H1 (cell line): ENCODE measurements at regions not wholly inside any gene's neighbourhood (a gene's known extent, or its start where the extent isn't known, plus 50 kb on each side); places are given as distances from the start of the nearest gene placed in this dataset.

Experiments
- KDM1A ChIP-seq: fragments of 200-600, 300-600 bp; sonication (generic); IDR thresholded peaks from 2 replicates; pipeline ENCODE4 v1.7.1; 2016; ENCODE audit warnings: mild to moderate bottlenecking, low read length, borderline replicate concordance
- NRF1 ChIP-seq: IDR thresholded peaks from 2 replicates; pipeline ENCODE4 v1.6.1; 2011; ENCODE audit warnings: mild to moderate bottlenecking, low read depth, low read length, improper control_type of control experiment
- PHF8 ChIP-seq: fragments of 200-600 bp; sonication (generic); conservative IDR thresholded peaks from 2 replicates; pipeline ENCODE4 v1.7.1; 2012; ENCODE audit warnings: low read depth, mild to moderate bottlenecking, inconsistent platforms, low read length, moderate library complexity
- RBBP5 ChIP-seq: IDR thresholded peaks from 2 replicates; pipeline ENCODE4 v1.7.1; 2012; ENCODE audit warnings: low read depth, mild to moderate bottlenecking, inconsistent platforms, low read length, moderate library complexity, borderline replicate concordance
- TAF7 ChIP-seq: optimal IDR thresholded peaks from 2 replicates; pipeline ENCODE3; 2011; ENCODE audit warnings: low read depth, mild to moderate bottlenecking, inconsistent platforms, low read length, moderate library complexity, borderline replicate concordance
- TF ChIP-seq, protein P1 (sequence below): fragments of 300-600 bp; sonication (generic); IDR thresholded peaks from 2 replicates; pipeline ENCODE4 v1.7.1; 2012; ENCODE audit warnings: low read length, moderate library complexity, mild to moderate bottlenecking, inconsistent platforms; ENCODE audit not compliant: insufficient replicate concordance
- TF ChIP-seq, protein P2 (sequence below): IDR thresholded peaks from 2 replicates; pipeline ENCODE4 v1.6.1; 2011; ENCODE audit warnings: low read length, improper control_type of control experiment
- TF ChIP-seq, protein P3 (sequence below): IDR thresholded peaks from 2 replicates; pipeline ENCODE4 v1.6.1; 2011; ENCODE audit warnings: low read depth, mild to moderate bottlenecking, low read length; ENCODE audit not compliant: insufficient read depth
- TF ChIP-seq, protein P4 (sequence below): IDR thresholded peaks from 2 replicates; pipeline ENCODE4 v1.6.1; 2012; ENCODE audit warnings: inconsistent platforms

DNA sequence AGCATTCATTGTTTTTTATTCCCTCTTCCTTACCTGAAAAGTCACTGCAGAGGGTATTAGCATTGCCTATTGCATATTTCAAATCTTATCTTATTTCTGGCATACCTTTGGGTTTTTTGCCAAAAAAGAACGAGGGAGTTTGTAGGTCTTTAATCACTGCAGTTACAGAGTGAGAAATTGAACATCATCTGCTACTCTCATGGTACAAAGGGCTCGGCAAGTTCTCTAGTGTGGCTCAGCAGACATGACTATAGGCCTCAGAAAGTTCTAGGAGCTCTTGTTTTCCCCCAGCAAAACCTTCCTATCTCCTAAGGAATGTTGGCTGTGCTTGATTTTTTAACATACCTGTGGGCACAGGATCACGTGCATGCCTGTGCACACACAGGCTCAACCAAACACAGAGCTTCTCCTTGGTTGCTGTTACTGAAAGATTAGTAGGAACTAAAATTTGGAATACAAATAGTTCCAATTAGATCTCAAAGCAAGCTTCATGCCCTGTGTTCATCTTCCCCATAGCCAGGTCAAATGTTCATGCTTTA, 69.7 kb downstream of the CCDC185 start (continued):
- TF ChIP-seq, protein P1, sequence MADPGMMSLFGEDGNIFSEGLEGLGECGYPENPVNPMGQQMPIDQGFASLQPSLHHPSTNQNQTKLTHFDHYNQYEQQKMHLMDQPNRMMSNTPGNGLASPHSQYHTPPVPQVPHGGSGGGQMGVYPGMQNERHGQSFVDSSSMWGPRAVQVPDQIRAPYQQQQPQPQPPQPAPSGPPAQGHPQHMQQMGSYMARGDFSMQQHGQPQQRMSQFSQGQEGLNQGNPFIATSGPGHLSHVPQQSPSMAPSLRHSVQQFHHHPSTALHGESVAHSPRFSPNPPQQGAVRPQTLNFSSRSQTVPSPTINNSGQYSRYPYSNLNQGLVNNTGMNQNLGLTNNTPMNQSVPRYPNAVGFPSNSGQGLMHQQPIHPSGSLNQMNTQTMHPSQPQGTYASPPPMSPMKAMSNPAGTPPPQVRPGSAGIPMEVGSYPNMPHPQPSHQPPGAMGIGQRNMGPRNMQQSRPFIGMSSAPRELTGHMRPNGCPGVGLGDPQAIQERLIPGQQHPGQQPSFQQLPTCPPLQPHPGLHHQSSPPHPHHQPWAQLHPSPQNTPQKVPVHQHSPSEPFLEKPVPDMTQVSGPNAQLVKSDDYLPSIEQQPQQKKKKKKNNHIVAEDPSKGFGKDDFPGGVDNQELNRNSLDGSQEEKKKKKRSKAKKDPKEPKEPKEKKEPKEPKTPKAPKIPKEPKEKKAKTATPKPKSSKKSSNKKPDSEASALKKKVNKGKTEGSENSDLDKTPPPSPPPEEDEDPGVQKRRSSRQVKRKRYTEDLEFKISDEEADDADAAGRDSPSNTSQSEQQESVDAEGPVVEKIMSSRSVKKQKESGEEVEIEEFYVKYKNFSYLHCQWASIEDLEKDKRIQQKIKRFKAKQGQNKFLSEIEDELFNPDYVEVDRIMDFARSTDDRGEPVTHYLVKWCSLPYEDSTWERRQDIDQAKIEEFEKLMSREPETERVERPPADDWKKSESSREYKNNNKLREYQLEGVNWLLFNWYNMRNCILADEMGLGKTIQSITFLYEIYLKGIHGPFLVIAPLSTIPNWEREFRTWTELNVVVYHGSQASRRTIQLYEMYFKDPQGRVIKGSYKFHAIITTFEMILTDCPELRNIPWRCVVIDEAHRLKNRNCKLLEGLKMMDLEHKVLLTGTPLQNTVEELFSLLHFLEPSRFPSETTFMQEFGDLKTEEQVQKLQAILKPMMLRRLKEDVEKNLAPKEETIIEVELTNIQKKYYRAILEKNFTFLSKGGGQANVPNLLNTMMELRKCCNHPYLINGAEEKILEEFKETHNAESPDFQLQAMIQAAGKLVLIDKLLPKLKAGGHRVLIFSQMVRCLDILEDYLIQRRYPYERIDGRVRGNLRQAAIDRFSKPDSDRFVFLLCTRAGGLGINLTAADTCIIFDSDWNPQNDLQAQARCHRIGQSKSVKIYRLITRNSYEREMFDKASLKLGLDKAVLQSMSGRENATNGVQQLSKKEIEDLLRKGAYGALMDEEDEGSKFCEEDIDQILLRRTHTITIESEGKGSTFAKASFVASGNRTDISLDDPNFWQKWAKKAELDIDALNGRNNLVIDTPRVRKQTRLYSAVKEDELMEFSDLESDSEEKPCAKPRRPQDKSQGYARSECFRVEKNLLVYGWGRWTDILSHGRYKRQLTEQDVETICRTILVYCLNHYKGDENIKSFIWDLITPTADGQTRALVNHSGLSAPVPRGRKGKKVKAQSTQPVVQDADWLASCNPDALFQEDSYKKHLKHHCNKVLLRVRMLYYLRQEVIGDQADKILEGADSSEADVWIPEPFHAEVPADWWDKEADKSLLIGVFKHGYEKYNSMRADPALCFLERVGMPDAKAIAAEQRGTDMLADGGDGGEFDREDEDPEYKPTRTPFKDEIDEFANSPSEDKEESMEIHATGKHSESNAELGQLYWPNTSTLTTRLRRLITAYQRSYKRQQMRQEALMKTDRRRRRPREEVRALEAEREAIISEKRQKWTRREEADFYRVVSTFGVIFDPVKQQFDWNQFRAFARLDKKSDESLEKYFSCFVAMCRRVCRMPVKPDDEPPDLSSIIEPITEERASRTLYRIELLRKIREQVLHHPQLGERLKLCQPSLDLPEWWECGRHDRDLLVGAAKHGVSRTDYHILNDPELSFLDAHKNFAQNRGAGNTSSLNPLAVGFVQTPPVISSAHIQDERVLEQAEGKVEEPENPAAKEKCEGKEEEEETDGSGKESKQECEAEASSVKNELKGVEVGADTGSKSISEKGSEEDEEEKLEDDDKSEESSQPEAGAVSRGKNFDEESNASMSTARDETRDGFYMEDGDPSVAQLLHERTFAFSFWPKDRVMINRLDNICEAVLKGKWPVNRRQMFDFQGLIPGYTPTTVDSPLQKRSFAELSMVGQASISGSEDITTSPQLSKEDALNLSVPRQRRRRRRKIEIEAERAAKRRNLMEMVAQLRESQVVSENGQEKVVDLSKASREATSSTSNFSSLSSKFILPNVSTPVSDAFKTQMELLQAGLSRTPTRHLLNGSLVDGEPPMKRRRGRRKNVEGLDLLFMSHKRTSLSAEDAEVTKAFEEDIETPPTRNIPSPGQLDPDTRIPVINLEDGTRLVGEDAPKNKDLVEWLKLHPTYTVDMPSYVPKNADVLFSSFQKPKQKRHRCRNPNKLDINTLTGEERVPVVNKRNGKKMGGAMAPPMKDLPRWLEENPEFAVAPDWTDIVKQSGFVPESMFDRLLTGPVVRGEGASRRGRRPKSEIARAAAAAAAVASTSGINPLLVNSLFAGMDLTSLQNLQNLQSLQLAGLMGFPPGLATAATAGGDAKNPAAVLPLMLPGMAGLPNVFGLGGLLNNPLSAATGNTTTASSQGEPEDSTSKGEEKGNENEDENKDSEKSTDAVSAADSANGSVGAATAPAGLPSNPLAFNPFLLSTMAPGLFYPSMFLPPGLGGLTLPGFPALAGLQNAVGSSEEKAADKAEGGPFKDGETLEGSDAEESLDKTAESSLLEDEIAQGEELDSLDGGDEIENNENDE: no peak
- TF ChIP-seq RBBP5 (no peak), NRF1 (no peak), TAF7 (no peak), KDM1A (no peak), PHF8 (no peak)
- TF ChIP-seq, protein P2, sequence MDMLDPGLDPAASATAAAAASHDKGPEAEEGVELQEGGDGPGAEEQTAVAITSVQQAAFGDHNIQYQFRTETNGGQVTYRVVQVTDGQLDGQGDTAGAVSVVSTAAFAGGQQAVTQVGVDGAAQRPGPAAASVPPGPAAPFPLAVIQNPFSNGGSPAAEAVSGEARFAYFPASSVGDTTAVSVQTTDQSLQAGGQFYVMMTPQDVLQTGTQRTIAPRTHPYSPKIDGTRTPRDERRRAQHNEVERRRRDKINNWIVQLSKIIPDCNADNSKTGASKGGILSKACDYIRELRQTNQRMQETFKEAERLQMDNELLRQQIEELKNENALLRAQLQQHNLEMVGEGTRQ: no peak
- TF ChIP-seq, protein P3, sequence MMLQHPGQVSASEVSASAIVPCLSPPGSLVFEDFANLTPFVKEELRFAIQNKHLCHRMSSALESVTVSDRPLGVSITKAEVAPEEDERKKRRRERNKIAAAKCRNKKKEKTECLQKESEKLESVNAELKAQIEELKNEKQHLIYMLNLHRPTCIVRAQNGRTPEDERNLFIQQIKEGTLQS: no peak
- TF ChIP-seq, protein P4, sequence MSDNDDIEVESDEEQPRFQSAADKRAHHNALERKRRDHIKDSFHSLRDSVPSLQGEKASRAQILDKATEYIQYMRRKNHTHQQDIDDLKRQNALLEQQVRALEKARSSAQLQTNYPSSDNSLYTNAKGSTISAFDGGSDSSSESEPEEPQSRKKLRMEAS: no peak
